Middle frontal gyrus (tissue), 1 donor: ENCODE measurements at regions not wholly inside any gene's neighbourhood (a gene's known extent, or its start where the extent isn't known, plus 50 kb on each side); places are given as distances from the start of the nearest gene placed in this dataset.

Experiments used
- DNase-seq: peaks from one replicate; pipeline ENCODE4 v3.0.0-alpha.2; 2015; ENCODE audit warnings: low spot score; ENCODE audit errors: extremely low spot score

DNA sequence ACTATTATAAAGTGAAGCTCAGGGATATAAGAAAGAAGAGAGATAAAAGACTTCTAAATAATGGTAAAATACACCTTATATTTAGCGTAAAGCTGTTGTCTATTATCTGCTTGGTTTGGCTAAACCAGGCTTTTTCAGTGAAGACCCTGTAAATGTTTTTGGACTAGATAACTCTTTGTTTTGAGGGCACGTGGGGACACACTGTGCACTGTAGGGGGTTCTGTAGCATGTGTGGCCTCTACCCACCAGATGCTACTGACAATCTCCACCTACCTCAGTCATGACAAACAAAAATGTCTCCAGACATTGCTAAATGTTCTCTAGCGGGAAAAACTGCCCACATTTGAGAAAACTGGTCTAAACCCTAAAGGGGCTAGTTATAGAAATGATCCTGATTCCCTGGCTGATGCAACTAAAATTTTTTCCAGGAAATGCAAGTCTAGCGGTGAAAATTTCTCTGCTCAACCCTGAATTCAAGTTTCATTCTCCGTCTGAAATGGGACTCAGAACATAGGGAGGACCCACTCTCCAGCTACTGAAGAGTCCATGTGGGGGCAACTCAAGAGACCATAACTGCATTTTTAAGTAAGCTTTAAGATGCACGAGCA lies 355.2 kb upstream of the RASGEF1B start:
- DNase-seq, result no peak

- no peak for DNase-seq
These were observed 354.6 kb upstream of the RASGEF1B start for GRCh38 chr4:81826335-81826734.

GRCh38 chr4:81818385-81818920 lies 346.7 kb upstream of the RASGEF1B start:
- DNase-seq, result no peak

GRCh38 chr4:81816031-81816761 lies 344.5 kb upstream of the RASGEF1B start:
- no peak for DNase-seq

GRCh38 chr4:81814987-81815541 lies 343.4 kb upstream of the RASGEF1B start:
- no peak for DNase-seq

DNA sequence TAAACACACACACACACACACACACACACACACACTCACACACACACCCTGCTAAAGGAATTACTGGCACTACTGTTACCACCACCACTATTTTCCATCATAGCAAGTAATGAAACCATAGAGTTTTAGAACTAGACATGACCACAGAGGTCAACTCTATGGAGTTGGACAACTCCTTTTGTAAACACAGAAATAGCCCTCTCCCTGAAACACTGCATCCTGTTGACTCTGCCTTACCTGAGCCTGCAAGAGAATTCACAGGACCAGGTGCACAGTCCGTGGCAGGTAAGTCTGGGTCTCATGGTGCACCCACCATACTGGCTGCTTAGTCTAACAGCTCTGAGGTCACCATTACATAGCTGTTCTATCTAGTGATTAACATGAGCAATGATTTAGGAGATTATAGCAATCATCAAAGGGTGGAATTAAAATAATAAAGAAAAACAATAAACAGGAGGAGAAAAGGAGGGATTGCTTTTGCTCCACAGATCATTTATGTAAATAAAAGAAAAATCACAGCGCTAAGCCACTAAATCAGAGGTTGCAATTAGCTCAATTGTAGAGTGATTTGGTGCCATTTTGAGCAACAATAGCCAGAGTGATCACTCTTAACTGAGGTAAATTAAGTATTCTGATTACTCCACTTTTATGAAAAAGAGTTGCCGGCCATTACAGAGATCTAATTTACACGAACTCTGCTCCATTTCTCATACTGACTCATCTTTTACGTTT lies 340.0 kb upstream of the RASGEF1B start:
- no peak for DNase-seq

DNA sequence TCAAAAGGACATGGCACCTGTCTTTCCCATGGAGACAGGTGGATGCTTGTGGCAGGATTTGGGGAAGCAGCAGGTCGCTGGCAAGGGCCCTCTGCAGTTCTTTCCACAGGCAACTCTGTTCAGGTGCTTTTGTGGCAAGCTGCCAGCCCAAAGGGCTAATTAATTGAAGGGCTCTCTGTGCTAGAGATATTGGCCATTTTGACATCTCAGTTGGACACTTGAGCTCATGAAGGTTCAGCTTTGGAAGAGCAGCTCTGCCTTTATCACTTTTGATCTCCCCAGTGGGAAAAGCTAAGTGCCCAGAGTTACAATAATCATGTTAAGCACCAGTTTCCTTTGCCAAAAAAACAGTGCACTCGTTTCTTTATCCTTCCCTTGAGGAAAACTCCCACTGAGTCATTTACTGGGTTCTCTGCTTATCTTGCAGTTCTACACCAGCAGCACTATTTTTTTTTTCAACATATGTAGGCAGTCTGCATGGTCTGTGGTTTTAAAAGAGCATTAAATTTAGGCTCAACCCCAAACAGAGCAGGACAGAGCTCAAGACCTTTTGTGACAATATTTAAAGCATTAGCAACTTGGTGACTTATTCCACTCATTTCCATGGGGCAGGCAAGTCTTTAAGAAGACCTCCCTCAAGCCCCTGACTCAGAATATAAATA lies 336.4 kb upstream of the RASGEF1B start:
- no peak for DNase-seq

DNA sequence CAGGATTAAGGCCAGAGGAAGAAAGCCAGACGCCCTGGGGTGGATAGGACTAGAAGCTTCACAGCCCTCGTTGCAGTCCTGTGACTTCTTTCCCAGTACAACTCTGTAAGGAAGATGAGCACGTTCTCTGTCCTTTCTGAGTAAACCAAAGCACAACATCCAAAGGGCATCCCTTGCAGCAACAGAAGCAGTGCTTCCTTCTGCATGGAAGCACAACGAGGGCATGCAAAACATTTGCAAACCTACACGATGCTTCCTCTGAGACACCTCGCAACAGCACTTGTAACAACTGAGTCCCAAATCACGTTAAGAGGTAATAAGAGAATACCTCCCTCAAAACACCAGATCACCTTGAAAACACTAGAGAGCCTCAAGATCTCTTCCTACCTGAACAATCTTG lies 335.7 kb upstream of the RASGEF1B start:
- no peak for DNase-seq

GRCh38 chr4:81806485-81806884 lies 334.8 kb upstream of the RASGEF1B start:
- DNase-seq, result no peak

DNA sequence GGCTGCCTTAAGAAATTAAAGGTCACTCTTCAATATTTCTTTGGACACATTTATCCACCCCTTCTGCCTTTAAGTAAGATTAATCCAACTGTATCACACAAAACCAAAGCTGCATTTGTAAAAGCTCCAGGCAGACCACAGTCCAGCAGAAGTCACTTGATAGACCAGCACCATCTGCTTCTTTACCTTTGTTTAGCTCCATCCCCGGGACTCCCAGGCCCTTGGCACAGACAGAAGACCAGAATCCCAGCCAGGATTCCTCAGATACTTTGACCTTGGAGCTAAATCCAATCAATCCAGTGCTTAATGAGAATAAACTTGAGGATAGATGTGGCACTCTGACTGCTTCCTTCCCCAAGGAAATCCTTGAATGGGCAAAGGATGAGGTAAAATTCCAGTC lies 333.1 kb upstream of the RASGEF1B start:
- no peak for DNase-seq

DNA sequence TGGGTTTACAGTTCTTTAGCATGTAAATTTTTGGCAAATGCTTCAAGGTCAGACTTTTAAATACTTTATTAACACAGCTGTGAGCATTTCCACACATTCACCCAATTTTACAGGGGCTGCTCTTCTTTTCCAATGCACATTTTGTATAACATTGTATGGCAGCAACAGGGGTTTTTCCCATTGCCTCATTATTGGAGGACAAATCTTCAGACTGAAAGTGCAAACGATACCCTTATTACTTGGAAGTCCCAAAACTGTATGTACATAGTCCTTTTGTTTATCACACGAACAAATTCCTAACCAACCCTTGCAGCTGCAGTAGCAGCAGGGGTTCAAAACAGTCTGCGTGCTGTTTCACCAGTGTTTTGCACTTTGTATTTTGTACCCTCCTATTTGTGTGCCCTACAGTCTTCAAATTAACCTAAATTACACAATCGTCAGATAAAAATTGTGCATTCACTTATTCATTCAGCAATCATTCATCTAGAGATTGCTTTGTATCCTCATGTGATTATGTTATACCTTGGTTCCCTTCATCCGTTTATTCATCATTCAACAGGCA lies 330.7 kb upstream of the RASGEF1B start:
- DNase-seq, result no peak

GRCh38 chr4:81799371-81799770 lies 327.7 kb upstream of the RASGEF1B start:
- no peak for DNase-seq

DNA sequence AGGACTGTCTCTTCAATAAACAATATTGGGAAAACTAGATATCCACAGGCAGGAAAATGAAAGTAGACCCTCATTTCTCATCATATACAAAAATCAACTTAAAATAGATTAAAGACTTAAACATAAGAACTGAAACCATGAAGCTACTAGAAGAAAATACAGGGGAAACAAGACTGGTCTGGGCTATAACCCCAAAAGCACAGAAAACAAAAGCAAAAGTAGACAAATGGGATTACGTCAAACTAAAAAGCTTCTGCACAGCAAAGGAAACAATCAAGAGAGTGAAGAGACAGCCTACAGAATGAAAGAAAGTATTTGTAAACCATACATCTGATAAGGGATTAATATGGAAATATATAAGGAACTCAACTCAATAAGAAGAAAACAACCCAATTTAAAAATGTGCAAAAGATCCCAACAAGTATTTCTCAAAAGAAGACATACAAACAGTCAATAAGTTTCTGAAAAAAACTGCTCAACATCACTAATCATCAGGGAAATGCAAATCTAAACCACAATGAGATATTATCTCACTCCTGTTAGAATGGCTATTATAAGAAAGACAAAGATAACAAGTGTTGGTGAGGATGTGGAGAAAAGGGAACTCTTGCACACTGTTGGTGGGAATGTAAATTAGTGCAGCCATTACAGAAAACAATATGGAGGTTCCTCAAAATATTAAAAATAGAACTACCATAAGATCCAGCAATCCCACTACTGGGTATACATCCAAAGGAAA lies 325.3 kb upstream of the RASGEF1B start:
- no peak for DNase-seq

GRCh38 chr4:81792521-81792920 lies 320.8 kb upstream of the RASGEF1B start:
- no peak for DNase-seq

- DNase-seq, result no peak
These were observed 318.8 kb upstream of the RASGEF1B start for GRCh38 chr4:81790477-81790876.

GRCh38 chr4:81789741-81790399 lies 318.2 kb upstream of the RASGEF1B start:
- DNase-seq, result no peak

- no peak for DNase-seq
These were observed 317.5 kb upstream of the RASGEF1B start for GRCh38 chr4:81789158-81789557.

- DNase-seq, result no peak
These were observed 315.1 kb upstream of the RASGEF1B start for GRCh38 chr4:81786766-81787165.

DNA sequence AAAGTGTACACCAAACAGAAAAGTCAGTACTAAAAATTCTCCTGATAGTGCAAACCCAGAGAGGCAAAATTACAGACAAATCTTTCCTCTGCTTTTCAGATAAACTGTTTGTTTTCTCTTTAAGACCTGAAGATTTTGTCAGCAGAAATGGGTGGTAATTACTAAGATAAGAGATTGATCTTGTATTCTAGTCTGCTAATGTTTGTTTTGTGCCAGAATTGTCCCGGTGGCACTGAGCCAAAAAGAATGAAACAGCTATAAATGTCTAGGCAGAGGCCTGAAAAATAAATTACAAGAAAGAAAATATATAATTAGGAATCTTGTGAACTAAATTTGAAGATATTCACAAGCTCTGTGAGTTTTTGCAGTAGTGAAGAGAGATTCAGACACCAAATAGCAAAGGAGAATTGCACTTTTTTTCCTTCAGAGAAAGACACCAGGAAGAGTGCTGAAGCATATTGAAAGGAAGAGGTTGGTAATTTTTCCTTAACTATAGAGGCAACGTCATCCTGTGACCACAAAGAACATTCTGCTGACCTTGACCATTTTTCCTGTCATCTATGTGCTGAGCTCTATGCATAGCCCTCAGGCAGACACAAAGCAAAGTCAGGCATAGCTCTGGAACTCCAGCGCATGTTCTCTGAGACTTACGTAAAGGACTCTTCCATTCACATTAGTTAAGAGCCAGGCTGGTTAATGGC lies 314.5 kb upstream of the RASGEF1B start:
- no peak for DNase-seq
